K562 (cell line): ENCODE measurements at regions not wholly inside any gene's neighbourhood (a gene's known extent, or its start where the extent isn't known, plus 50 kb on each side); places are given as distances from the start of the nearest gene placed in this dataset.

Experiments used
- ATAC-seq: fragments of 200-7000 bp; cut with Tn5 transposase; 3 replicates; pipeline ENCODE4 v1.9.1; 2020; ENCODE audit warnings: moderate library complexity
- BruUV-seq: library from RNA; stranded (reverse); fragments of 400-500 nt; replicated peaks from 2 replicates; lab custom pipeline; 2021; lab: Mats Ljungman, UMichigan
- CTCF ChIA-PET: fragments of 300-600 bp; formaldehyde crosslinking; extraction: SDS; loops from one replicate; lab custom pipeline; 2021; ENCODE audit warnings: low intra/inter-chr PET ratio; lab: Yijun Ruan, JAX
- POLR2A ChIA-PET: fragments of 300-600, 350-650 bp; sonication (Branson Sonifier 250); formaldehyde crosslinking; extraction: SDS; loops from one replicate; lab custom pipeline; 2021; ENCODE audit warnings: antibody characterized with exemption, inconsistent platforms; lab: Yijun Ruan, JAX
- DNase-seq, 4 experiments: peaks; one replicate each; pipeline versions ENCODE4 v3.0.0 to v3.0.0-alpha.2; 2011 to 2018; ENCODE audit warnings: low spot score in 3 of 4, mixed read lengths in 3 of 4; ENCODE audit errors: extremely low read depth in 1 of 4
- FAIRE-seq: peaks from 2 replicates; lab custom pipeline; 2011; peaks lifted over from hg19 to GRCh38; lab: Jason Lieb, UNC
- H2AFZ ChIP-seq: 2 replicates; pipeline ENCODE4 v1.6.0; 2011; ENCODE audit warnings: low read depth, low read length, control low read depth, inconsistent platforms
- H3K27ac ChIP-seq: fragments of 200-600 bp; 3 replicates; pipeline ENCODE4 v1.8.0; 2011; ENCODE audit warnings: low read depth, mild to moderate bottlenecking, control low read depth, inconsistent platforms, low read length, moderate library complexity, mixed read lengths; ENCODE audit errors: extremely low read depth
- H3K27me3 ChIP-seq, 2 experiments: fragments of 300-600 bp in 1 of 2; 2 replicates in 1 of 2; 3 replicates in 1 of 2; pipeline versions ENCODE4 v1.6.0 to v1.8.0; 2011; ENCODE audit warnings: inconsistent platforms in 2 of 2, low read length in 2 of 2, mild to moderate bottlenecking in 1 of 2, mixed read lengths in 1 of 2, moderate library complexity in 1 of 2; ENCODE audit not compliant: control insufficient read depth in 2 of 2, insufficient read depth in 2 of 2
- H3K36me3 ChIP-seq: fragments of 300-600 bp; 3 replicates; pipeline ENCODE4 v1.8.0; 2011; ENCODE audit warnings: mild to moderate bottlenecking, low read length, inconsistent platforms; ENCODE audit not compliant: control insufficient read depth, insufficient read depth
- H3K4me1 ChIP-seq, 2 experiments: fragments of 200-600 bp in 1 of 2; replicated peaks in 1 of 2; 2 replicates in 1 of 2; 3 replicates in 1 of 2; pipeline versions ENCODE4 v1.5.1 to v1.8.0; 2011; ENCODE audit warnings: inconsistent platforms in 2 of 2, low read length in 2 of 2, mild to moderate bottlenecking in 1 of 2, mixed read lengths in 1 of 2, moderate library complexity in 1 of 2; ENCODE audit not compliant: control insufficient read depth in 2 of 2, insufficient read depth in 2 of 2
- H3K4me2 ChIP-seq: 2 replicates; pipeline ENCODE4 v1.6.1; 2011; ENCODE audit warnings: low read length, control low read depth, inconsistent platforms, mixed read lengths; ENCODE audit not compliant: insufficient read depth
- H3K4me3 ChIP-seq: fragments of 200-600 bp; sonication (generic), shearing (Covaris generic); 2 replicates; pipeline ENCODE4 v1.5.1; 2016; ENCODE audit warnings: control low read depth, inconsistent platforms
- H3K79me2 ChIP-seq: fragments of 200-600 bp; 3 replicates; pipeline ENCODE4 v1.8.0; 2011; ENCODE audit warnings: low read length, inconsistent platforms; ENCODE audit not compliant: control insufficient read depth, insufficient read depth
- H3K9ac ChIP-seq, 2 experiments: 2 replicates each; pipeline versions ENCODE4 v1.6.0 to v1.6.1; 2011; ENCODE audit warnings: low read depth in 2 of 2, low read length in 2 of 2, control low read depth in 1 of 2, inconsistent platforms in 1 of 2, mild to moderate bottlenecking in 1 of 2, mixed read lengths in 1 of 2; ENCODE audit not compliant: insufficient read depth in 1 of 2
- H3K9me1 ChIP-seq: one replicate; pipeline ENCODE4 v1.6.0; 2011; ENCODE audit warnings: inconsistent platforms, mild to moderate bottlenecking, low read length, moderate library complexity; ENCODE audit not compliant: control insufficient read depth, insufficient read depth
- H3K9me3 ChIP-seq: replicated peaks from 2 replicates; pipeline ENCODE4 v1.5.1; 2011; ENCODE audit warnings: low read depth, low read length, inconsistent platforms; ENCODE audit not compliant: control insufficient read depth, insufficient read depth
- H4K20me1 ChIP-seq: replicated peaks from 2 replicates; pipeline ENCODE4 v1.6.1; 2011; ENCODE audit warnings: low read length, inconsistent platforms, mixed read lengths; ENCODE audit not compliant: control insufficient read depth, insufficient read depth
- ASH1L ChIP-seq: fragments of 450-650 bp; IDR thresholded peaks from 2 replicates; pipeline ENCODE4 v1.6.1; 2018; ENCODE audit warnings: borderline replicate concordance, mild to moderate bottlenecking, low read depth; ENCODE audit not compliant: partially characterized antibody
- CEBPG ChIP-seq, 3 experiments: fragments of 200-800 bp in 1 of 3; sonication (Bioruptor generic) in 1 of 3; sonication (generic) in 1 of 3; formaldehyde crosslinking in 1 of 3; IDR thresholded peaks in 2 of 3; conservative IDR thresholded peaks in 1 of 3; 2 replicates each; pipeline versions ENCODE4 v1.6.1 to v1.8.0; 2016 to 2022; ENCODE audit warnings: missing compliant biosample characterization in 2 of 3, missing genetic modification characterization in 2 of 3, mild to moderate bottlenecking in 1 of 3, missing genetic modification reagents in 1 of 3
- CREB1 ChIP-seq, 2 experiments: sonication (generic) in 1 of 2; formaldehyde crosslinking in 1 of 2; IDR thresholded peaks; 2 replicates each; pipeline versions ENCODE4 v1.6.1 to v1.8.0; 2012 to 2022; ENCODE audit warnings: inconsistent platforms in 1 of 2, mild to moderate bottlenecking in 1 of 2, missing genetic modification reagents in 1 of 2, moderate library complexity in 1 of 2
- CREM ChIP-seq: IDR thresholded peaks from 2 replicates; pipeline ENCODE4 v1.6.1; 2014; ENCODE audit warnings: antibody characterized with exemption, low read depth
- ELF1 ChIP-seq: fragments of 200-800 bp; sonication (Bioruptor generic); IDR thresholded peaks from 2 replicates; pipeline ENCODE4 v1.6.1; 2016; ENCODE audit warnings: missing genetic modification characterization, missing compliant biosample characterization
- KDM5B ChIP-seq: fragments of 200-600 bp; sonication (generic); IDR thresholded peaks from 2 replicates; pipeline ENCODE4 v1.6.1; 2012; ENCODE audit warnings: low read depth, mild to moderate bottlenecking, moderate library complexity, low read length, control low read depth, inconsistent platforms; ENCODE audit not compliant: insufficient replicate concordance
- NCOA2 ChIP-seq, 2 experiments: fragments of 450-650 bp; IDR thresholded peaks; 2 replicates each; pipeline ENCODE4 v1.6.1; 2018; ENCODE audit warnings: mild to moderate bottlenecking in 2 of 2, moderate library complexity in 1 of 2; ENCODE audit not compliant: partially characterized antibody in 2 of 2
- NFE2 ChIP-seq: IDR thresholded peaks from 2 replicates; pipeline ENCODE4 v1.6.1; 2014; ENCODE audit warnings: antibody characterized with exemption, low read depth
- NONO ChIP-seq, 2 experiments: fragments of 200-400 bp in 1 of 2; fragments of 450-650 bp in 1 of 2; formaldehyde crosslinking in 1 of 2; IDR thresholded peaks; 2 replicates each; pipeline ENCODE4 v1.6.1; 2017; ENCODE audit warnings: low read depth in 2 of 2, mild to moderate bottlenecking in 2 of 2, moderate library complexity in 2 of 2, low read length in 1 of 2
- RERE ChIP-seq: sonication (generic); formaldehyde crosslinking; IDR thresholded peaks from 2 replicates; pipeline ENCODE4 v1.8.0; 2023; ENCODE audit warnings: missing genetic modification reagents, mild to moderate bottlenecking, borderline replicate concordance
- SETDB1 ChIP-seq: IDR thresholded peaks from one replicate; pipeline ENCODE4 v1.6.1; 2012; ENCODE audit warnings: low read length, control low read depth, inconsistent platforms
- SIN3B ChIP-seq: fragments of 450-650 bp; IDR thresholded peaks from 2 replicates; pipeline ENCODE4 v1.6.1; 2017; ENCODE audit warnings: low read depth, mild to moderate bottlenecking, moderate library complexity
- SP2 ChIP-seq: IDR thresholded peaks from 2 replicates; pipeline ENCODE4 v1.6.1; 2011; ENCODE audit warnings: mild to moderate bottlenecking, low read depth, low read length, moderate library complexity; ENCODE audit not compliant: poor library complexity, severe bottlenecking; ENCODE audit errors: extremely low read depth
- TBL1XR1 ChIP-seq, 2 experiments: IDR thresholded peaks; 2 replicates each; pipeline ENCODE4 v1.6.1; 2012; ENCODE audit warnings: improper control_type of control experiment in 2 of 2, low read length in 2 of 2, mild to moderate bottlenecking in 1 of 2
- XRCC3 ChIP-seq: fragments of 450-650 bp; IDR thresholded peaks from 2 replicates; pipeline ENCODE4 v1.6.1; 2017; ENCODE audit warnings: mild to moderate bottlenecking, moderate library complexity
- ZNF282 ChIP-seq: sonication (generic); formaldehyde crosslinking; IDR thresholded peaks from 2 replicates; pipeline ENCODE4 v1.8.1; 2023; ENCODE audit warnings: missing genetic modification reagents
- ZNF384 ChIP-seq: IDR thresholded peaks from 2 replicates; pipeline ENCODE4 v1.6.1; 2012; ENCODE audit warnings: low read depth, low read length, improper control_type of control experiment
- ZNF644 ChIP-seq: fragments of 200-800 bp; sonication (Bioruptor generic); IDR thresholded peaks from 2 replicates; pipeline ENCODE4 v1.6.1; 2016; ENCODE audit warnings: low read depth, missing genetic modification characterization, missing compliant biosample characterization
- ZNF696 ChIP-seq: fragments of 250-450 bp; sonication (Bioruptor Pico); conservative IDR thresholded peaks from 2 replicates; pipeline ENCODE4 v1.4.0; 2020; ENCODE audit warnings: mild to moderate bottlenecking, moderate library complexity
- WGBS: fragments of 100-300 bp; shearing (Covaris generic); methylation state at CpG from one replicate; pipeline ENCODE4 v1.1.6; 2016; ENCODE audit warnings: low coverage, mixed read lengths; ENCODE audit not compliant: insufficient coverage; ENCODE audit errors: missing lambda C conversion rate; 5-methylcytosine and 5-hydroxymethylcytosine counted together
- in situ Hi-C: fragments of 300-500 bp; cut with MboI; formaldehyde crosslinking; loops from 4 replicates; pipeline ENCODE4 v1.15.0; 2018; ENCODE audit warnings: inconsistent platforms, mixed read lengths
- intact Hi-C: fragments of 100-400 bp; cut with micrococcal nuclease; formaldehyde crosslinking; loops from 2 replicates; pipeline ENCODE4 v1.14.2; 2022

DNA sequence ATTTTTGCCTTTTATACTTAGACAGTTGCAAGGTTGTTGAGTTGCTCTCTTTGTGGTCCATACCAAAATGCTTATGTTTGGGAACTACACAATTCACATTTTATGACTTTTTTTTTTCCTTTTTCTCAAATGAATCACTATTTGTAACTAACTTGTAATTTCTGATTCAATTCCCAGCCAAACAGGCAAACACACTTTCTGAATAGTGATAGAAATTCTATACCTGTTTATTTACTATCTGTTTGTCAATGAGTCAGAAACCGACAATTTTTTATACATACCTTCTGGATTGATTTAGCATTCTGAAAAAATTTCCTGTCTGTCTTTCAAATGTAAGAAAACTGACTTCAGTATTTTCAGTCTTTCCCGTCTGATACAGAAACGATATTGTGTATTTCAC lies 69.1 kb downstream of the MBL2 start:
- no peak overlapping the region for H2AFZ ChIP-seq
- no peak for TF ChIP-seq ZNF384
- TF ChIP-seq ZNF282 (CRISPR knock-in tag), result no peak
- TF ChIP-seq SIN3B, result no peak
- TF ChIP-seq NONO (IDR thresholded peaks at IDR 0.05; ENCODE audit: low read depth in 2 of 2, low read length in 1 of 2), result no peak
- no peak for TF ChIP-seq NCOA2 (IDR thresholded peaks at IDR 0.05; ENCODE audit: partially characterized antibody in 2 of 2)
- TF ChIP-seq XRCC3, result no peak
- TF ChIP-seq TBL1XR1 (IDR thresholded peaks at IDR 0.05; ENCODE audit: low read length in 2 of 2), result no peak
- TF ChIP-seq ZNF644 (tag), result no peak
- TF ChIP-seq SP2, result no peak
- no peak for TF ChIP-seq CEBPG (CRISPR knock-in tag; IDR thresholded peaks at IDR 0.05)
- no peak for TF ChIP-seq CEBPG (tag; conservative IDR thresholded peaks at IDR 0.05 in 1 of 2, IDR thresholded peaks at IDR 0.05 in 1 of 2)
- TF ChIP-seq RERE, result no peak
- TF ChIP-seq ASH1L, result no peak
- TF ChIP-seq ELF1 (tag), result no peak
- no peak for TF ChIP-seq CREM
- no peak for TF ChIP-seq CREB1 (IDR thresholded peaks at IDR 0.05)
- no peak for TF ChIP-seq CREB1 (CRISPR knock-in tag; IDR thresholded peaks at IDR 0.05)
- no peak for TF ChIP-seq ZNF696
- TF ChIP-seq NFE2, result no peak
- no peak for TF ChIP-seq KDM5B
- TF ChIP-seq SETDB1, result no peak

More for the DNA sequence above, 69.1 kb downstream of the MBL2 start:
- 0% methylated on average over 3 of the region's 3 CpGs for WGBS
- H3K4me3 ChIP-seq, result no peak overlapping the region
- H3K9me1 ChIP-seq, result no peaks in the 10 kb centered on the region
- no peak for ATAC-seq
- intact Hi-C loops, result no loop called here
- no TSS peak for BruUV-seq
- H3K4me1 ChIP-seq, result no peaks in the 10 kb centered on the region
- ChIA-PET CTCF (no interaction called here), POLR2A (no interaction called here)
- H4K20me1 ChIP-seq, result no peaks in the 10 kb centered on the region
- in situ Hi-C loops, result no loop called here
- DNase-seq, result no peak
- no peaks in the 10 kb centered on the region for H3K27me3 ChIP-seq
- FAIRE-seq, result no peak
- H3K4me2 ChIP-seq, result no peak overlapping the region
- H3K36me3 ChIP-seq, result no peaks in the 10 kb centered on the region
- peaks cover 3% of the 10 kb centered on the region; the same call in 1 of the 2 replicates for H3K9me3 ChIP-seq
- no peak overlapping the region for H3K9ac ChIP-seq
- H3K79me2 ChIP-seq, result no peaks in the 10 kb centered on the region
- H3K27ac ChIP-seq, result no peak overlapping the region
